ENCODE measurements at regions not wholly inside any gene's neighbourhood (a gene's known extent, or its start where the extent isn't known, plus 50 kb on each side); places are given as distances from the start of the nearest gene placed in this dataset.
A peak's percentile ranks its signal among the peaks of the same experiment; 100 is the strongest.
"Not testable (repeated sequence)": the region's sequence is repeated elsewhere in the genome, so short reads cannot be mapped to it uniquely, and the experiment has no call there.

DNA sequence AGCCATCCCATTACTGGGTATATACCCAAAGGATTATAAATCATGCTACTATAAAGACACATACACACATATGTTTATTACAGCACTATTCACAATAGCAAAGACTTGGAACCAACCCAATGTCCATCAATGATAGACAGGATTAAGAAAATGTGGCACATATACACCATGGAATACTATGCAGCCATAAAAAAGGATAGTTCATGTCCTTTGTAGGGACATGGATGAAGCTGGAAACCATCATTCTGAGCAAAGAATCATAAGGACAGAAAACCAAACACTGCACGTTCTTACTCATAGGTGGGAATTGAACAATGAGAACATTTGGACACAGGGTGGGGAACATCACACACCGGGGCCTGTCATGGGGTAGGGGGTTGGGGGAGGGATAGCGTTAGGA lies 60.3 kb upstream of the NMU start:
- not testable (repeated sequence) for DNase-seq

GRCh38 chr4:55706541-55706940 lies 70.4 kb upstream of the NMU start:
- DNase-seq = no peak

GRCh38 chr4:55707507-55707906 lies 71.4 kb upstream of the NMU start:
- no peak for DNase-seq

- not testable (repeated sequence) for DNase-seq
Measured at GRCh38 chr4:55707991-55708390, 71.9 kb upstream of the NMU start.

- not testable (repeated sequence) for DNase-seq
Measured at GRCh38 chr4:55712835-55713234, 76.7 kb upstream of the NMU start.

DNA sequence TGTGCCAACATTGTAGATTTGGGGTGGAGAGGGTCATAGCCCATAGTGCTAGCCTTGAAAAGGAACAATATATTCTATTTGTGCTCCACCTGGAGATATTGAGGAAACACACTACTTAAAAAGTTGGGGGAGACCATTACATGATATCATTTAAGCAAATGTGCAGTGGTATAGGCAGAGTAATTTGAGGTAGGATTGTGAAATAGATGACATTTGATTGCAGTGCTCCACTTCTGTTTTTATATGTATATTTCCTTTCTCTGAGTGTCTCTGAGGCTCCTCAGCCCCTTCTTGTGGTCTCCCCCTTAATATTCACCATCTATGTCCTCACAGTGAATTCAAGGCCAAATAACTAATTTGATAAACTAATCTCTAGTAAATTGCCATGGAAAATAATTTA lies 85.6 kb upstream of the NMU start:
- DNase-seq = no peak

DNA sequence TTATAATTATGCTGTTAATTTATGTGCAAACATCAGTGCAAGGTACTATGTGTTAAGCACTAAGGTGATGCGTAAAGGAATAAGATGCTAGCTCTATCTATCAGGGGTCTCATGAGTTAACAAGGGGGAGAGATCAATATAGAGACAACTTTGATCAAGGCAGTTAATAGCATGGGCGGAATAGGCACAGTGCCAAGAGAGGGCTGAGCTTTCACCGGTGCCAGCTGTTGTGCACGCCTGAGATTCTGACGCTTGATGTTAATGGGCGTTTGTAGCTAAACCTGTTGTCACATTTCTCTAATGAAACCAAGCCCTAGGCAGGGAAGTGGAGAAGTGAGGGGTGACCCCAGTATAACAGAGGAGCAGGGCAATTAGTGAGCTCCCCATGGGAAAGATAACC lies 86.0 kb upstream of the NMU start:
- DNase-seq = peak; percentile 25

DNA sequence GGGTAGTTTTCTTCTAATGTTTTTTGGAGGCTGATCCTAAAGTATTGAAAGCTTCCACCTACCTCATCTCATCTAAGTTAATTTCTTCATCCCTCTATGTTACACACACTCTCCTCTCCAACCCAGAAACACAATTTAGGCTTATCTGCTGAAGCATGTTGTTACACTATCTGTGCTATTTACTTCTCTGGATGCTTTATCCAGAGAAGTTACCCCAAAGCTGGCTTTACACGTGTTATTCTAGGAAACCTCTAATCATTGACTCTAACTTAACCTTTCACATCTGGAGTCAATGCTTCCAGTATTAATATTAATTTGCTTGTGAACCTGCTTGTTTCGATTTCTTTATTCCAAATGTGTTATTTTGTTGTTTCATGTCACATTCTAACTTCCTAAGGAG lies 87.3 kb upstream of the NMU start:
- no peak for DNase-seq

DNA sequence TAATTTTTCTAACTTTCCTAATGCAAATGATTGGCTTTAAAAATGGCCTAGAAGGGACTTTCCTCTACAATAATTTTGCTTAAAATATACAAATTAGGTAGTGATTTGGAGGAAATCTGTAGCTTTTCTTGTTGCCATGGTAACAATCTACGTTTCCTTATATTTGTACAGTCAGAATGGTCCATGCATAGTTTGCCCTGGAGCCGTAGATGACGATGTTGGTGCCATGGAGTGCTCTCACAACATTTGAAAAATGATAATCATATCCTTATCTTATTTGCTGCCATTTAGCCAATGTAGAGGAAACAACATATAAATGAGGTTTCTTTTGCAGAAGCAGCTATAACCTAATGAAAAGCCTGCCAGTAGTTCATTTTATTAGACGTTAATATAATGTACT lies 89.0 kb upstream of the NMU start:
- no peak for DNase-seq

DNA sequence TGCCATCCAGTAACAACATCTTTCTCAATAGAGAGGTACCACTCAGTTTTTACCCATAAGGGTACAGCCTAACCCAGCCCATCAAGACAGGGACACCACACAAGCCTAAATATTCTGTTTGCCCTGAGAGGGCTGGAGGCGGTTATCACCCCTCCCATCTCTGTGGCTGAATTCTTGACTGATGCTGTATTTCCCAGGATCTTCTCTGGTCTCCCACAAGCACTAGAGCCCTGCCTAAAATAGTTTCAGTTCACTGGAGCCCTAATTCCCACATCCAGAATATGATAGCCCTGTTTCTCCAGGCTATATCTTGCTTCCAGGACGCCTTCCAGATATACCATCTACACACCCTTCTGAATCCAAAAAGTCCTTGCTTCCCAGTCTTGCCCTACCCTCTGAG lies 91.6 kb upstream of the NMU start:
- no peak for DNase-seq

GRCh38 chr4:55729351-55730279 lies 90.0 kb upstream of the EXOC1L start:
- no peak for DNase-seq

DNA sequence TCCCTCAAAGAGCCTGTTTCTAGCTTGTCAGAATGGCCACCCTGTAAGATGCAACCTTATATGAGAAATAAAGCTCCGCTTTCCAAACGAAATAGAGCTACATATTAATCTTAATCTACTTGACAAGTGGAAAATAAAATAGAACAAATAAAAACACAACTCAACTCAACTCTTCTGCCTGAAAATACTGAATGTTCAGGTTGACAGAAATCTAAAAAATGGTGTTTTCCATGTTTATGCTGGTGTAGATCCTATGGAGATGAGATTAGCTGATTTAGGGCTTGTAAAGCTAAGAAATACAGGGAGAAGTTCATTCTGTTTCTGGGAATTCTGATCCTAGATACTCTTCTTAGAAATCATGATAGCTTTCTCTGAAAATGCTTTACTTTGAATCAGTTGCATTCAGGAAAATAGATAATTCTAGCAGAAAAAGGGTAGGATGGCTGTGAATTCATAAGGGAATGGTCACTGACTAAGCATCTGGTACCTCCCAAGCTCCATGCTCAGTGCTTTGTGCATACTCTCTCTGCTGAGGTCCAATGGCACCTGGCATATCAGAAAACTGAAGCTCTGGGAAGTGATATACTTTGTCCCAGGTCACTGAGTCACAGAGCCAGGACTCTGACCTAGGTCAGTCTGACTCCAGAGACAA lies 89.2 kb upstream of the EXOC1L start:
- DNase-seq = no peak

- DNase-seq = no peak
Measured at GRCh38 chr4:55731959-55732358, 87.6 kb upstream of the EXOC1L start.

GRCh38 chr4:55732864-55733263 lies 86.7 kb upstream of the EXOC1L start:
- no peak for DNase-seq

- peak; percentile 26 for DNase-seq
Measured at GRCh38 chr4:55733932-55734331, 85.7 kb upstream of the EXOC1L start.

- DNase-seq = peak; percentile 8
Measured at GRCh38 chr4:55736605-55737183, 82.9 kb upstream of the EXOC1L start.

DNA sequence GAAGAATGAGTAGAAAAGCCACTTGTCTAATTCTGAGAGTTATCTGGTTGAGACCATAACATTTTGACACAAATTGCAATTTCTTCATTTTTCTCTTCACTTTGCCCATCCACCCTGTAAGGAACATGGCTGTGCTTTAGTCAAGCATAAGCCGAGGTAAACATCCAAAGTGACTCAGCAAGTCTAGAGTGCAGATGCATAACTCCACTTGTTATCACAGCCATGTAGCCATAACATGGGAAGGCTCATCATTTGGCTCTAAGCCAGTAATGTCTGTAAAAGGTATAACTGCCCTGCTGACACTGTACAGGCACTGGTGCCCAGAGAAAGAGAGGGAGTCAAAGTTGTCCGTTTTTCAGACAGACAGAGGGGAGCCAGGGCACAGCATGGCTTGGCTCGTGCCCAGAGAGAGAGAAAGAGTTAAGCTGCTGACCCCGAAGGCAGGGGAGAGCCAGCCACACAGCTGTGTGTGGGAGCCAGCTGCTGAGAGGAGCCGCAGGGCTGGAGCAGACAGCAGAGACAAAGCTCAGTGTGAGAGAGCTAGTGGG lies 76.9 kb upstream of the EXOC1L start:
- DNase-seq = peak; percentile 43

DNA sequence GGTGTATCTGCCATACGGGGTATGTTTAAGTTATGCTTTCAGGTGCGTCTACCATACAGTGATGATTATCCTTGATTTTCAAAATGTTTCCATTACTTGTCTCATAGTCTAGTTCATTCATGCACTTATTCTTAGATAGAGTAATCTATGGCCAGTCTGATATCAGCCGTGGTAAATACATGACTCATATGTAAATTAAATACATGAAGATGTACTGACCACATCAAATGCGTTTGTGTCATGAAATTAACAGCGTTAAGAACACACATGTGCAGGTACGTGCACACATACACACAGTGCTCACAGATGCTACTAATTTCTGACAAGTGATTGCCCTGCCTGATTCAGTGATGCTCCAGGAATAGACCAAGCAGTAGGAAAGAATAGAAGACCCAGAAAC lies 75.2 kb upstream of the EXOC1L start:
- DNase-seq = no peak

- DNase-seq = no peak
Measured at GRCh38 chr4:55745014-55745413, 74.6 kb upstream of the EXOC1L start.

- no peak for DNase-seq
Measured at GRCh38 chr4:55747793-55748192, 71.8 kb upstream of the EXOC1L start.

DNA sequence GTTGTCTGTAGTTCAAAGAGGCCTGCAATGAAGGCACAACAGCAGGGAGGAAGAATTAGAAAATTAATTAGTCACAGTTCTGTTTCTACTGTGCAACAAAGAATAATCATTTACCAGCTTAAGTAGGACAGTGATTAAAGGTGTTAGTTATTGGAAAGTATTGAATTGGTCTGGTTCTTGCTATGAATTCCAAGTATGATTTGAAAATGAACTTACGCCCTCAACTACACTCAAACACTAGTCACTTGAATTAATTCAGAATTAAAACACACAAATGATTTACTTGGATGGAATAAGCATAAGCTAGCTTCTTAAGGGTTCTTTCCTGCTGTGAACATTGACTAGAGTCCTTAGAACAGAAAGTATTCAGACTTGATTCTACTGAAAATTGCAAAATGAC lies 69.9 kb upstream of the EXOC1L start:
- DNase-seq = no peak

DNA sequence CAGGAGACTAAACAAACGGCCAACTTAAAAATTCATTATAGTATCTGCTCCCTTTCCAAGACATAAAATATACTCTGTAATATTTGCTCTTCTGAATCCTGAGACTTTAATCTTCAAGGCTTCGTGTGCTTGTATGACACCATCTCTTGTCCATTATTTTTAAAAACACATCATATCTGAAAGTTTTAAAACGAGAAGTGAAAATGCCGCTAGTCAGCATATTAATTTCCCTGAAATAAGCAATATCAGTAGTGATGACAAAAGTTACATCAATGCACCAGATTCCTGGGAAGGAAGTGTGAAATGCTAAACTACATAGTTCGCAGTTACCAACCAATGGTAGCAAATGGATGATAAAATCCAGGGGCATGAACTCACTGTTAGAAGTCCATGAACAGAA lies 66.8 kb upstream of the EXOC1L start:
- DNase-seq = no peak

DNA sequence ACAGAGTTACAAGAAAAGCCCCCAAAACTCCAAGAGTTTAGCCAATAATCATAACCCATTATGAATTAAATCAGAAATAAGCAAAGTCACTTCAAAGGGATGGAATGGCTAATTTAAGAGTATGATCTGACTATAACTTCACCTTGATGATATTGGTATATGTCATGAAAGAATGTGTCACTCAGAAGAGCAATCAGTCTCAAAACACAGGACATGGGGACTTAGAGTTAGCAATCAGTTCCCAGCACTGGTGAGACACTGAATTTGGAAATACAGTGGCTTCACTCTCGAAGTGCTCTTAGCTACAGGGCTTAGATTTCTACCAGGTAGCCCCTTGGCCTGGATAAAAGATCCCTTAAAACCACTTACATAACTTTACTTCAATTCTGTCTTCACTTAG lies 65.7 kb upstream of the EXOC1L start:
- no peak for DNase-seq

All from SHP77 treated with DMSO at 0.1 percent for 48 hours (cell line).